IMR-90 (cell line): ENCODE measurements at regions not wholly inside any gene's neighbourhood (a gene's known extent, or its start where the extent isn't known, plus 50 kb on each side); places are given as distances from the start of the nearest gene placed in this dataset.

Experiments used
- ATAC-seq: fragments of 200-7000 bp; cut with Tn5 transposase; 2 replicates; pipeline ENCODE4 v1.9.1; 2020; ENCODE audit warnings: low read depth, mild to moderate bottlenecking, moderate library complexity
- BruUV-seq: library from RNA; stranded (reverse); fragments of 400-500 nt; replicated peaks from 2 replicates; lab custom pipeline; 2021; lab: Mats Ljungman, UMichigan
- CTCF ChIA-PET: fragments of 300-600 bp; formaldehyde crosslinking; extraction: SDS; loops from one replicate; lab custom pipeline; 2021; ENCODE audit warnings: antibody characterized with exemption; lab: Yijun Ruan, JAX
- POLR2A ChIA-PET: fragments of 300-600 bp; sonication (Branson Sonifier 250); formaldehyde crosslinking; loops from one replicate; lab custom pipeline; 2022; ENCODE audit warnings: antibody characterized with exemption; ENCODE audit not compliant: unreplicated experiment; lab: Charles Lee
- DNase-seq: peaks from one replicate; pipeline ENCODE4 v3.0.0; 2013
- H2AFZ ChIP-seq: replicated peaks from 2 replicates; pipeline ENCODE3; 2013; ENCODE audit warnings: low read length, mild to moderate bottlenecking; ENCODE audit not compliant: poor library complexity
- H2AK5ac ChIP-seq: 2 replicates; pipeline ENCODE4 v1.6.1; 2013; ENCODE audit warnings: low read depth, low read length, inconsistent platforms
- H2AK9ac ChIP-seq: replicated peaks from 2 replicates; pipeline ENCODE3; 2013; ENCODE audit warnings: mild to moderate bottlenecking, low read depth, low read length, moderate library complexity; ENCODE audit not compliant: poor library complexity
- H2BK120ac ChIP-seq: 2 replicates; pipeline ENCODE4 v1.6.1; 2013; ENCODE audit warnings: low read depth, low read length, inconsistent platforms
- H2BK15ac ChIP-seq: 3 replicates; pipeline ENCODE4 v1.6.1; 2013; ENCODE audit warnings: low read depth, low read length, inconsistent platforms
- H2BK20ac ChIP-seq: 2 replicates; pipeline ENCODE4 v1.6.1; 2013; ENCODE audit warnings: low read depth, mild to moderate bottlenecking, inconsistent platforms, low read length, moderate library complexity
- H2BK5ac ChIP-seq: 2 replicates; pipeline ENCODE4 v1.6.1; 2013; ENCODE audit warnings: mild to moderate bottlenecking, low read depth, low read length, inconsistent platforms; ENCODE audit not compliant: poor library complexity, severe bottlenecking
- H3K14ac ChIP-seq: replicated peaks from 2 replicates; pipeline ENCODE4 v1.6.1; 2013; ENCODE audit warnings: low read depth, low read length, inconsistent platforms
- H3K18ac ChIP-seq: 2 replicates; pipeline ENCODE4 v1.6.1; 2013; ENCODE audit warnings: low read depth, low read length, control low read depth
- H3K23ac ChIP-seq: 2 replicates; pipeline ENCODE4 v1.6.1; 2013; ENCODE audit warnings: low read depth, low read length, inconsistent platforms
- H3K27ac ChIP-seq: 2 replicates; pipeline ENCODE4 v1.5.1; 2013; ENCODE audit warnings: mild to moderate bottlenecking, control low read depth, low read length; ENCODE audit not compliant: insufficient read depth
- H3K27me3 ChIP-seq: 2 replicates; pipeline ENCODE4 v1.6.1; 2013; ENCODE audit warnings: low read length; ENCODE audit not compliant: control insufficient read depth, insufficient read depth
- H3K36me3 ChIP-seq: 2 replicates; pipeline ENCODE4 v1.6.1; 2013; ENCODE audit warnings: low read length, mixed read lengths; ENCODE audit not compliant: control insufficient read depth, insufficient read depth
- H3K4ac ChIP-seq: 2 replicates; pipeline ENCODE4 v1.6.1; 2013; ENCODE audit warnings: low read depth, low read length, inconsistent platforms
- H3K4me1 ChIP-seq: 2 replicates; pipeline ENCODE4 v1.6.1; 2013; ENCODE audit warnings: low read length, mixed read lengths; ENCODE audit not compliant: control insufficient read depth, insufficient read depth
- H3K4me2 ChIP-seq: 2 replicates; pipeline ENCODE4 v1.6.1; 2013; ENCODE audit warnings: low read depth, mild to moderate bottlenecking, control low read depth, low read length, moderate library complexity
- H3K4me3 ChIP-seq: 2 replicates; pipeline ENCODE4 v1.5.1; 2013; ENCODE audit warnings: low read depth, mild to moderate bottlenecking, control low read depth, low read length, moderate library complexity; ENCODE audit not compliant: insufficient read depth
- H3K56ac ChIP-seq: 2 replicates; pipeline ENCODE4 v1.6.1; 2013; ENCODE audit warnings: low read length, inconsistent platforms; ENCODE audit not compliant: insufficient read depth; ENCODE audit errors: extremely low read depth
- H3K79me1 ChIP-seq, 2 experiments: 2 replicates each; pipeline ENCODE4 v1.6.1; 2013; ENCODE audit warnings: low read length in 2 of 2, inconsistent platforms in 1 of 2, low read depth in 1 of 2
- H3K9ac ChIP-seq: 2 replicates; pipeline ENCODE4 v1.6.1; 2013; ENCODE audit warnings: low read depth, low read length, control low read depth
- H3K9me1 ChIP-seq: 2 replicates; pipeline ENCODE4 v1.6.1; 2013; ENCODE audit warnings: low read length, inconsistent platforms; ENCODE audit not compliant: insufficient read depth
- H3K9me3 ChIP-seq: 2 replicates; pipeline ENCODE4 v1.6.1; 2013; ENCODE audit warnings: low read length; ENCODE audit not compliant: control insufficient read depth, insufficient read depth
- H4K20me1 ChIP-seq: 2 replicates; pipeline ENCODE4 v1.6.1; 2013; ENCODE audit warnings: low read length, inconsistent platforms; ENCODE audit not compliant: insufficient read depth
- H4K5ac ChIP-seq: 2 replicates; pipeline ENCODE4 v1.6.1; 2013; ENCODE audit warnings: mild to moderate bottlenecking, low read depth, low read length, control low read depth
- H4K8ac ChIP-seq, 2 experiments: 2 replicates each; pipeline ENCODE4 v1.6.1; 2013; ENCODE audit warnings: low read depth in 2 of 2, low read length in 2 of 2, control low read depth in 1 of 2, inconsistent platforms in 1 of 2
- H4K91ac ChIP-seq: 2 replicates; pipeline ENCODE4 v1.6.1; 2013; ENCODE audit warnings: low read depth, low read length, inconsistent platforms; ENCODE audit not compliant: insufficient read depth
- MAFK ChIP-seq: IDR thresholded peaks from 2 replicates; pipeline ENCODE4 v1.6.1; 2012; ENCODE audit warnings: low read depth, low read length, improper control_type of control experiment
- NFE2L2 ChIP-seq: fragments of 150-350 bp; IDR thresholded peaks from 2 replicates; pipeline ENCODE4 v1.6.1; 2016; ENCODE audit warnings: low read depth, mild to moderate bottlenecking, low read length
- WGBS, 2 experiments: methylation state at CpG; one replicate each; pipeline versions ENCODE4 v1.1.5 to v1.1.7; 2013; ENCODE audit warnings: missing lambda C conversion rate in 2 of 2; ENCODE audit not compliant: insufficient read length in 1 of 2; ENCODE audit errors: extremely low coverage in 2 of 2; 5-methylcytosine and 5-hydroxymethylcytosine counted together
- dilution Hi-C: fragments of 300-500 bp; cut with HindIII; formaldehyde crosslinking; loops from one replicate; pipeline ENCODE4 v1.14.3; 2018; ENCODE audit warnings: low sequenced_read_pairs; ENCODE audit not compliant: unreplicated experiment
- in situ Hi-C: fragments of 300-500 bp; cut with MboI; formaldehyde crosslinking; loops from 3 replicates; pipeline ENCODE4 v1.14.3; 2019; ENCODE audit warnings: low sequenced_read_pairs, inconsistent platforms, mixed read lengths
- intact Hi-C: fragments of 100-400 bp; cut with micrococcal nuclease; formaldehyde crosslinking; loops from 2 replicates; pipeline ENCODE4 v1.10.0; 2022

GRCh38 chr12:45646851-45647581 lies 82.5 kb upstream of the ARID2 start:
- H3K36me3 ChIP-seq: no peaks in the 10 kb centered on the region
- H4K91ac ChIP-seq: no peak overlapping the region
- no peak overlapping the region for H3K4me2 ChIP-seq
- H3K4me1 ChIP-seq: no peaks in the 10 kb centered on the region
- H4K5ac ChIP-seq: no peak overlapping the region
- no peaks in the 10 kb centered on the region for H3K27me3 ChIP-seq
- TF ChIP-seq MAFK: peak; percentile 81
- no peak for TF ChIP-seq NFE2L2
- no peak overlapping the region for H3K23ac ChIP-seq
- H3K9ac ChIP-seq: no peak overlapping the region
- H2AK9ac ChIP-seq: no peak overlapping the region
- no peak overlapping the region for H2BK15ac ChIP-seq
- H3K9me3 ChIP-seq: no peaks in the 10 kb centered on the region
- H2BK20ac ChIP-seq: no peak overlapping the region
- no peak overlapping the region for H3K18ac ChIP-seq
- H2AK5ac ChIP-seq: no peak overlapping the region
- H2BK5ac ChIP-seq: no peak overlapping the region
- H2BK120ac ChIP-seq: no peak overlapping the region
- no peak overlapping the region for H3K56ac ChIP-seq
- ATAC-seq (no peak), DNase-seq (no peak)
- dilution Hi-C loops: no loop called here
- in situ Hi-C loops: no loop called here
- intact Hi-C loops: no loop called here
- no CpG with 5 or more reads among the region's 4 CpGs for WGBS, 2 experiments
- H3K27ac ChIP-seq: no peak overlapping the region
- H4K20me1 ChIP-seq: no peaks in the 10 kb centered on the region
- H3K4ac ChIP-seq: no peak overlapping the region
- H2AFZ ChIP-seq: no peak overlapping the region
- H3K14ac ChIP-seq: no peak overlapping the region
- no peak overlapping the region for H3K4me3 ChIP-seq
- POLR2A ChIA-PET: no interaction called here
- H3K9me1 ChIP-seq: no peaks in the 10 kb centered on the region
- CTCF ChIA-PET: interaction anchor here (0.6 kb wide), 1 partner anchor 43 kb away, joined by 3 read pairs; no protein-coding TSS in a partner anchor
- no peak overlapping the region for H4K8ac ChIP-seq
- BruUV-seq: no TSS peak
- H3K79me1 ChIP-seq: no peaks in the 10 kb centered on the region
